ENCODE measurements at regions not wholly inside any gene's neighbourhood (a gene's known extent, or its start where the extent isn't known, plus 50 kb on each side); places are given as distances from the start of the nearest gene placed in this dataset.
A peak's percentile ranks its signal among the peaks of the same experiment; 100 is the strongest.
"Not testable (repeated sequence)": the region's sequence is repeated elsewhere in the genome, so short reads cannot be mapped to it uniquely, and the experiment has no call there.

GRCh38 chr12:131192951-131193350 is 239.2 kb downstream of the ADGRD1 start:
- no peak for DNase-seq (ENCODE audit: low read depth)
- no peak for TF ChIP-seq CTCF (IDR thresholded peaks at IDR 0.05; ENCODE audit: control insufficient read depth, extremely low read depth, insufficient read depth)
- H3K4me3 ChIP-seq (ENCODE audit: low read depth, low read length): no peak overlapping the region

- DNase-seq (ENCODE audit: low read depth): peak; percentile 25
- peak overlapping the region; percentile 6; the same call in 1 of the 2 replicates for H3K4me3 ChIP-seq (ENCODE audit: low read depth, low read length)
- no peak for TF ChIP-seq CTCF (IDR thresholded peaks at IDR 0.05; ENCODE audit: control insufficient read depth, extremely low read depth, insufficient read depth)
These were observed 240.5 kb downstream of the ADGRD1 start for GRCh38 chr12:131194166-131194565.

- TF ChIP-seq CTCF (IDR thresholded peaks at IDR 0.05; ENCODE audit: control insufficient read depth, extremely low read depth, insufficient read depth): no peak
- no peak for DNase-seq (ENCODE audit: low read depth)
- no peak overlapping the region for H3K4me3 ChIP-seq (ENCODE audit: low read depth, low read length)
These were observed 242.1 kb downstream of the ADGRD1 start for GRCh38 chr12:131195796-131196195.

- no peak for TF ChIP-seq CTCF (IDR thresholded peaks at IDR 0.05; ENCODE audit: control insufficient read depth, extremely low read depth, insufficient read depth)
- no peak overlapping the region for H3K4me3 ChIP-seq (ENCODE audit: low read depth, low read length)
These were observed 242.5 kb downstream of the ADGRD1 start for GRCh38 chr12:131196220-131196619.

GRCh38 chr12:131197490-131197889 is 243.8 kb downstream of the ADGRD1 start:
- H3K4me3 ChIP-seq (ENCODE audit: low read depth, low read length): no peak overlapping the region
- no peak for DNase-seq (ENCODE audit: low read depth)
- no peak for TF ChIP-seq CTCF (IDR thresholded peaks at IDR 0.05; ENCODE audit: control insufficient read depth, extremely low read depth, insufficient read depth)

More at GRCh38 chr12:131196220-131196619, 242.5 kb downstream of the ADGRD1 start:
- DNase-seq (ENCODE audit: low read depth): no peak

- no peak for TF ChIP-seq CTCF (IDR thresholded peaks at IDR 0.05; ENCODE audit: control insufficient read depth, extremely low read depth, insufficient read depth)
- no peak overlapping the region for H3K4me3 ChIP-seq (ENCODE audit: low read depth, low read length)
- no peak for DNase-seq (ENCODE audit: low read depth)
These were observed 245.5 kb downstream of the ADGRD1 start for GRCh38 chr12:131199221-131199620.

GRCh38 chr12:131201912-131202311 is 248.2 kb downstream of the ADGRD1 start:
- not testable (repeated sequence) for DNase-seq (ENCODE audit: low read depth); H3K4me3 ChIP-seq (ENCODE audit: low read depth, low read length)

All from LNCaP clone FGC (cell line).